ENCODE measurements at regions not wholly inside any gene's neighbourhood (a gene's known extent, or its start where the extent isn't known, plus 50 kb on each side); places are given as distances from the start of the nearest gene placed in this dataset.

- Histone ChIP-seq H3K56ac (ENCODE audit: extremely low read depth, insufficient read depth, low read length) (no peak overlapping the region), H3K9ac (ENCODE audit: low read depth, low read length) (no peak overlapping the region), H3K27me3 (ENCODE audit: control insufficient read depth, insufficient read depth, low read length) (no peaks in the 10 kb centered on the region), H3K79me1 (ENCODE audit: low read depth in 1 of 2, low read length in 2 of 2) (no peaks in the 10 kb centered on the region), H2BK5ac (ENCODE audit: low read depth, low read length, poor library complexity, severe bottlenecking) (no peak overlapping the region), H2AK5ac (ENCODE audit: low read depth, low read length) (no peak overlapping the region), H3K14ac (replicated peaks; ENCODE audit: low read depth, low read length) (no peak overlapping the region), H3K4me1 (ENCODE audit: control insufficient read depth, insufficient read depth, low read length) (peaks cover 2% of the 10 kb centered on the region; the same call in 1 of the 2 replicates), H3K4me2 (ENCODE audit: low read depth, low read length) (no peak overlapping the region), H3K36me3 (ENCODE audit: control insufficient read depth, insufficient read depth, low read length) (no peaks in the 10 kb centered on the region), H4K91ac (ENCODE audit: insufficient read depth, low read depth, low read length) (no peak overlapping the region), H2BK15ac (ENCODE audit: low read depth, low read length) (no peak overlapping the region), H2BK120ac (ENCODE audit: low read depth, low read length) (no peak overlapping the region), H4K8ac (ENCODE audit: low read depth in 2 of 2, low read length in 2 of 2) (no peak overlapping the region), H3K9me1 (ENCODE audit: insufficient read depth, low read length) (no peaks in the 10 kb centered on the region), H2AFZ (replicated peaks; ENCODE audit: low read length, poor library complexity) (no peak overlapping the region), H2AK9ac (replicated peaks; ENCODE audit: low read depth, low read length, poor library complexity) (no peak overlapping the region), H3K18ac (ENCODE audit: low read depth, low read length) (no peak overlapping the region), H3K4ac (ENCODE audit: low read depth, low read length) (no peak overlapping the region), H3K23ac (ENCODE audit: low read depth, low read length) (no peak overlapping the region), H2BK20ac (ENCODE audit: low read depth, low read length) (no peak overlapping the region), H4K20me1 (ENCODE audit: insufficient read depth, low read length) (no peaks in the 10 kb centered on the region), H3K9me3 (ENCODE audit: control insufficient read depth, insufficient read depth, low read length) (no peaks in the 10 kb centered on the region), H3K4me3 (ENCODE audit: insufficient read depth, low read depth, low read length) (no peak overlapping the region), H3K27ac (ENCODE audit: insufficient read depth, low read length) (no peak overlapping the region), H4K5ac (ENCODE audit: low read depth, low read length) (no peak overlapping the region)
- intact Hi-C loops (cut with micrococcal nuclease): no loop called here
- DNase-seq (no peak), ATAC-seq (ENCODE audit: low read depth) (no peak)
- in situ Hi-C loops (cut with MboI; ENCODE audit: low sequenced_read_pairs): no loop called here
- BruUV-seq (replicated peaks): no TSS peak
- ChIA-PET POLR2A (ENCODE audit: unreplicated experiment) (no interaction called here), CTCF (interaction anchor here (0.6 kb wide), 1 partner anchor 257 kb away, joined by 3 read pairs; no protein-coding TSS in a partner anchor)
- 86% methylated on average over 1 of the region's 2 CpGs; no CpG with 5 or more reads in 1 of the 2 experiments for WGBS, 2 experiments (ENCODE audit: extremely low coverage in 2 of 2, insufficient read length in 1 of 2)
- TF ChIP-seq ELK1 (IDR thresholded peaks at IDR 0.05; ENCODE audit: borderline replicate concordance, low read depth, low read length) (no peak), USF2 (IDR thresholded peaks at IDR 0.05; ENCODE audit: low read depth, low read length) (no peak), RFX5 (IDR thresholded peaks at IDR 0.05; ENCODE audit: low read depth, low read length) (no peak), CHD1 (IDR thresholded peaks at IDR 0.05; ENCODE audit: low read depth, low read length) (no peak), MAZ (IDR thresholded peaks at IDR 0.05; ENCODE audit: borderline replicate concordance, low read depth, low read length) (no peak), RAD21 (IDR thresholded peaks at IDR 0.05; ENCODE audit: low read length) (no peak), POLR2A (IDR thresholded peaks at IDR 0.05; ENCODE audit: low read depth, low read length) (no peak), SMC3 (IDR thresholded peaks at IDR 0.05; ENCODE audit: low read depth, low read length) (no peak), BHLHE40 (IDR thresholded peaks at IDR 0.05; ENCODE audit: low read depth, low read length) (no peak), RCOR1 (IDR thresholded peaks at IDR 0.05; ENCODE audit: insufficient replicate concordance, low read length) (no peak)
- dilution Hi-C loops (cut with HindIII; ENCODE audit: low sequenced_read_pairs, unreplicated experiment): no loop called here
Measured at GRCh38 chr3:112742934-112743333, 102.0 kb upstream of the CCDC80 start.

All from IMR-90 (cell line).